Panc1 (cell line): ENCODE measurements at regions not wholly inside any gene's neighbourhood (a gene's known extent, or its start where the extent isn't known, plus 50 kb on each side); places are given as distances from the start of the nearest gene placed in this dataset.

Source experiments
- ATAC-seq: fragments of 200-7000 bp; cut with Tn5 transposase; 2 replicates; pipeline ENCODE4 v1.9.1; 2020; ENCODE audit warnings: mild to moderate bottlenecking, moderate library complexity
- BruUV-seq: library from RNA; stranded (reverse); fragments of 400-500 nt; replicated peaks from 2 replicates; lab custom pipeline; 2021; lab: Mats Ljungman, UMichigan
- CTCF ChIA-PET: fragments of 300-600 bp; sonication (Branson Sonifier 250); formaldehyde crosslinking; loops from one replicate; lab custom pipeline; 2022; ENCODE audit warnings: antibody characterized with exemption; lab: Charles Lee
- POLR2A ChIA-PET: fragments of 300-600 bp; sonication (Branson Sonifier 250); formaldehyde crosslinking; loops from one replicate; lab custom pipeline; 2022; ENCODE audit warnings: antibody characterized with exemption; lab: Charles Lee
- DNase-seq: peaks from one replicate; pipeline ENCODE4 v3.0.0-alpha.2; 2010; ENCODE audit warnings: low read depth, low spot score
- H3K27ac ChIP-seq: 2 replicates; pipeline ENCODE4 v1.5.1; 2011; ENCODE audit warnings: mild to moderate bottlenecking, low read length, inconsistent platforms
- H3K27me3 ChIP-seq: fragments of 200-500 bp; sonication (Bioruptor generic); 2 replicates; pipeline ENCODE4 v1.6.0; 2014; ENCODE audit warnings: low read length, inconsistent platforms; ENCODE audit not compliant: control insufficient read depth, insufficient read depth
- H3K36me3 ChIP-seq: fragments of 200-500 bp; sonication (Bioruptor generic); 2 replicates; pipeline ENCODE4 v1.5.1; 2014; ENCODE audit warnings: inconsistent platforms, mild to moderate bottlenecking, low read length, moderate library complexity; ENCODE audit not compliant: control insufficient read depth, insufficient read depth
- H3K4me1 ChIP-seq: 2 replicates; pipeline ENCODE4 v1.5.1; 2011; ENCODE audit warnings: inconsistent platforms, mild to moderate bottlenecking, low read length, moderate library complexity; ENCODE audit not compliant: control insufficient read depth, insufficient read depth
- H3K4me3 ChIP-seq, 2 experiments: 2 replicates each; pipeline ENCODE4 v1.5.1; 2011 to 2012; ENCODE audit warnings: low read depth in 2 of 2, low read length in 2 of 2, mild to moderate bottlenecking in 2 of 2, inconsistent platforms in 1 of 2, moderate library complexity in 1 of 2
- H3K9me3 ChIP-seq: fragments of 200-500 bp; sonication (Bioruptor generic); 2 replicates; pipeline ENCODE4 v1.5.1; 2014; ENCODE audit warnings: low read depth, mild to moderate bottlenecking, inconsistent platforms, low read length, moderate library complexity; ENCODE audit not compliant: control insufficient read depth, insufficient read depth
- POLR2AphosphoS5 ChIP-seq: IDR thresholded peaks from 2 replicates; pipeline ENCODE4 v1.6.1; 2012; ENCODE audit warnings: mild to moderate bottlenecking, low read depth, low read length, moderate library complexity
- SIN3A ChIP-seq: IDR thresholded peaks from 2 replicates; pipeline ENCODE4 v1.6.1; 2012; ENCODE audit warnings: low read depth, mild to moderate bottlenecking, low read length, moderate library complexity, borderline replicate concordance; ENCODE audit not compliant: insufficient read depth
- TCF7L2 ChIP-seq: IDR thresholded peaks from 2 replicates; pipeline ENCODE4 v1.6.1; 2011; ENCODE audit warnings: mild to moderate bottlenecking, low read depth, low read length, inconsistent platforms
- in situ Hi-C: cut with HindIII; loops from 2 replicates; pipeline ENCODE4 v1.10.0; 2016; ENCODE audit warnings: low sequenced_read_pairs, low pct_unique_long_range_greater_than_20kb
- intact Hi-C: fragments of 100-400 bp; cut with micrococcal nuclease; formaldehyde crosslinking; loops from one replicate; pipeline ENCODE4 v1.10.0; 2022; ENCODE audit not compliant: unreplicated experiment
- TF ChIP-seq, protein P1 (sequence below), 2 experiments: IDR thresholded peaks; 2 replicates each; pipeline ENCODE4 v1.6.1; 2011 to 2012; ENCODE audit warnings: low read depth in 2 of 2, control low read depth in 1 of 2, low read length in 1 of 2, mild to moderate bottlenecking in 1 of 2, moderate library complexity in 1 of 2; ENCODE audit not compliant: insufficient read depth in 1 of 2
- TF ChIP-seq, protein P2 (sequence below): fragments of 450-650 bp; IDR thresholded peaks from 2 replicates; pipeline ENCODE4 v1.5.1; 2017; ENCODE audit warnings: mild to moderate bottlenecking

DNA sequence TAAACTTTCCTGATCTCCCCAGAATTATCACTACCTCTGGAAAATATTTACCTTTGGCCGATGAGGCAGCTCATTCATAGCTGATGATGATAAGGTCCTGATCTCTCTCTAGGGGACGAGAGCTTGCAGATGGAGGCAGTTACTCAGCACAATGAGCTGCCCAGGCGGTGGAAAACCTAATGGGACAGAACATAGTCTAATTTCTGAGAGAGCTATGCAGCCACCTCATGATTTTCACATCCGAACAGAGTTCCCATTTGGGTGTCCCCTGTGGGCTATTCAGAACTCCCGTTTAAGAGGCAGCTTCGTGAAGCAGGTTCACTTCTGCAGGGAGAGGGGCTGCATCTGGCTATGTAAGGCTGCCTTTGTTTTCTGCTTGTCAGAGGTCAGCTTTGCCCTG, 724.6 kb upstream of the TMEM132C start:
- POLR2A ChIA-PET: no interaction called here
- Histone ChIP-seq H3K4me1 (no peaks in the 10 kb centered on the region), H3K27me3 (no peaks in the 10 kb centered on the region), H3K27ac (no peak overlapping the region), H3K36me3 (no peaks in the 10 kb centered on the region), H3K9me3 (no peaks in the 10 kb centered on the region), H3K4me3 (no peak overlapping the region)
- CTCF ChIA-PET: no interaction called here
- DNase-seq (no peak), ATAC-seq (no peak)
- intact Hi-C loops: no loop called here
- in situ Hi-C loops: no loop called here
- TF ChIP-seq, protein P1, sequence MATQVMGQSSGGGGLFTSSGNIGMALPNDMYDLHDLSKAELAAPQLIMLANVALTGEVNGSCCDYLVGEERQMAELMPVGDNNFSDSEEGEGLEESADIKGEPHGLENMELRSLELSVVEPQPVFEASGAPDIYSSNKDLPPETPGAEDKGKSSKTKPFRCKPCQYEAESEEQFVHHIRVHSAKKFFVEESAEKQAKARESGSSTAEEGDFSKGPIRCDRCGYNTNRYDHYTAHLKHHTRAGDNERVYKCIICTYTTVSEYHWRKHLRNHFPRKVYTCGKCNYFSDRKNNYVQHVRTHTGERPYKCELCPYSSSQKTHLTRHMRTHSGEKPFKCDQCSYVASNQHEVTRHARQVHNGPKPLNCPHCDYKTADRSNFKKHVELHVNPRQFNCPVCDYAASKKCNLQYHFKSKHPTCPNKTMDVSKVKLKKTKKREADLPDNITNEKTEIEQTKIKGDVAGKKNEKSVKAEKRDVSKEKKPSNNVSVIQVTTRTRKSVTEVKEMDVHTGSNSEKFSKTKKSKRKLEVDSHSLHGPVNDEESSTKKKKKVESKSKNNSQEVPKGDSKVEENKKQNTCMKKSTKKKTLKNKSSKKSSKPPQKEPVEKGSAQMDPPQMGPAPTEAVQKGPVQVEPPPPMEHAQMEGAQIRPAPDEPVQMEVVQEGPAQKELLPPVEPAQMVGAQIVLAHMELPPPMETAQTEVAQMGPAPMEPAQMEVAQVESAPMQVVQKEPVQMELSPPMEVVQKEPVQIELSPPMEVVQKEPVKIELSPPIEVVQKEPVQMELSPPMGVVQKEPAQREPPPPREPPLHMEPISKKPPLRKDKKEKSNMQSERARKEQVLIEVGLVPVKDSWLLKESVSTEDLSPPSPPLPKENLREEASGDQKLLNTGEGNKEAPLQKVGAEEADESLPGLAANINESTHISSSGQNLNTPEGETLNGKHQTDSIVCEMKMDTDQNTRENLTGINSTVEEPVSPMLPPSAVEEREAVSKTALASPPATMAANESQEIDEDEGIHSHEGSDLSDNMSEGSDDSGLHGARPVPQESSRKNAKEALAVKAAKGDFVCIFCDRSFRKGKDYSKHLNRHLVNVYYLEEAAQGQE (IDR thresholded peaks at IDR 0.05; ENCODE audit: insufficient read depth in 1 of 2, low read depth in 2 of 2, low read length in 1 of 2): no peak
- TF ChIP-seq SIN3A: no peak
- TF ChIP-seq, protein P2, sequence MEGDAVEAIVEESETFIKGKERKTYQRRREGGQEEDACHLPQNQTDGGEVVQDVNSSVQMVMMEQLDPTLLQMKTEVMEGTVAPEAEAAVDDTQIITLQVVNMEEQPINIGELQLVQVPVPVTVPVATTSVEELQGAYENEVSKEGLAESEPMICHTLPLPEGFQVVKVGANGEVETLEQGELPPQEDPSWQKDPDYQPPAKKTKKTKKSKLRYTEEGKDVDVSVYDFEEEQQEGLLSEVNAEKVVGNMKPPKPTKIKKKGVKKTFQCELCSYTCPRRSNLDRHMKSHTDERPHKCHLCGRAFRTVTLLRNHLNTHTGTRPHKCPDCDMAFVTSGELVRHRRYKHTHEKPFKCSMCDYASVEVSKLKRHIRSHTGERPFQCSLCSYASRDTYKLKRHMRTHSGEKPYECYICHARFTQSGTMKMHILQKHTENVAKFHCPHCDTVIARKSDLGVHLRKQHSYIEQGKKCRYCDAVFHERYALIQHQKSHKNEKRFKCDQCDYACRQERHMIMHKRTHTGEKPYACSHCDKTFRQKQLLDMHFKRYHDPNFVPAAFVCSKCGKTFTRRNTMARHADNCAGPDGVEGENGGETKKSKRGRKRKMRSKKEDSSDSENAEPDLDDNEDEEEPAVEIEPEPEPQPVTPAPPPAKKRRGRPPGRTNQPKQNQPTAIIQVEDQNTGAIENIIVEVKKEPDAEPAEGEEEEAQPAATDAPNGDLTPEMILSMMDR: no peak
- no peak for TF ChIP-seq TCF7L2
- no peak for TF ChIP-seq POLR2AphosphoS5
- BruUV-seq: no TSS peak

DNA sequence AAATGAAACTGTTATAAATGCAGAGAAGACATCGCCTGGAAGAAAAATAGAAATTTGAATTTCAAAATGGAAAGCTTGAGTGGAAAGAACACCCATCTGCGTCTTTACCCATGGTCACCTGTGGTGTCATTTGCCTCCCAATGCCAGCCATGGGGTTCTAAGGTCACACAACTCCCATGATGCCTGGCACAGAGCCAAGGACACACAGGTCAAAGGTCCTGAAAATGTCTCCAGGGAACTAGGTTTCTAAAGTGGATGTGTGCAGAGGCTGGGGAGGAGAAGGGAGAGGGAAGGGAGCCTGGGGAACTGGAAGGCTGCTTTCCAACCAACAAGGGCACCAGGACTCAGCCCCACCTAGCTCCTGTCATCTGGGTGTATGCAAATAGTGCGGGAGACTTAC, 724.0 kb upstream of the TMEM132C start:
- intact Hi-C loops (no loop called here), in situ Hi-C loops (no loop called here)
- ATAC-seq (no peak), DNase-seq (no peak)
- Histone ChIP-seq H3K4me3 (no peak overlapping the region), H3K9me3 (no peaks in the 10 kb centered on the region), H3K27me3 (no peaks in the 10 kb centered on the region), H3K27ac (no peak overlapping the region), H3K36me3 (no peaks in the 10 kb centered on the region), H3K4me1 (no peaks in the 10 kb centered on the region)
- ChIA-PET CTCF (no interaction called here), POLR2A (no interaction called here)
- no peak for TF ChIP-seq POLR2AphosphoS5
- TF ChIP-seq, protein P1 (IDR thresholded peaks at IDR 0.05; ENCODE audit: insufficient read depth in 1 of 2, low read depth in 2 of 2, low read length in 1 of 2): no peak
- no TSS peak for BruUV-seq
